MCF 10A (cell line): ENCODE measurements at regions not wholly inside any gene's neighbourhood (a gene's known extent, or its start where the extent isn't known, plus 50 kb on each side); places are given as distances from the start of the nearest gene placed in this dataset.

Source experiments
- BruUV-seq: library from RNA; stranded (reverse); fragments of 400-500 nt; replicated peaks from 2 replicates; lab custom pipeline; 2021; lab: Mats Ljungman, UMichigan
- CTCF ChIA-PET: fragments of 300-600 bp; sonication (Branson Sonifier 250); formaldehyde crosslinking; extraction: SDS; loops from one replicate; lab custom pipeline; 2021; ENCODE audit warnings: antibody characterized with exemption, inconsistent platforms; lab: Yijun Ruan, JAX
- POLR2A ChIA-PET: fragments of 300-600, 350-650 bp; sonication (Branson Sonifier 250); formaldehyde crosslinking; extraction: SDS; loops from one replicate; lab custom pipeline; 2020; ENCODE audit warnings: antibody characterized with exemption, inconsistent platforms; lab: Yijun Ruan, JAX
- DNase-seq: peaks from one replicate; pipeline ENCODE4 v3.0.0-alpha.2; 2018; ENCODE audit not compliant: unreplicated experiment
- H3K27ac Mint-ChIP-seq: one replicate; pipeline ENCODE4 v1.8.0; 2022; ENCODE audit warnings: mild to moderate bottlenecking, low read depth, mixed read lengths; ENCODE audit not compliant: unreplicated experiment
- H3K27me3 Mint-ChIP-seq: one replicate; pipeline ENCODE4 v1.8.0; 2022; ENCODE audit warnings: mixed read lengths; ENCODE audit not compliant: insufficient read depth, unreplicated experiment
- H3K36me3 Mint-ChIP-seq: one replicate; pipeline ENCODE4 v1.8.0; 2022; ENCODE audit warnings: mild to moderate bottlenecking, moderate library complexity, mixed read lengths; ENCODE audit not compliant: insufficient read depth, unreplicated experiment
- H3K4me1 Mint-ChIP-seq: one replicate; pipeline ENCODE4 v1.8.0; 2022; ENCODE audit warnings: mixed read lengths; ENCODE audit not compliant: insufficient read depth, unreplicated experiment
- H3K4me3 Mint-ChIP-seq: one replicate; pipeline ENCODE4 v1.8.0; 2022; ENCODE audit warnings: mild to moderate bottlenecking, moderate library complexity, mixed read lengths; ENCODE audit not compliant: unreplicated experiment
- H3K9me3 Mint-ChIP-seq: one replicate; pipeline ENCODE4 v1.8.0; 2022; ENCODE audit warnings: mixed read lengths; ENCODE audit not compliant: unreplicated experiment
- intact Hi-C: fragments of 100-400 bp; cut with micrococcal nuclease; formaldehyde crosslinking; loops from 2 replicates; pipeline ENCODE4 v1.14.1; 2022
- TF ChIP-seq, protein P1 (sequence below): fragments of 200-600 bp; IDR thresholded peaks from one replicate; pipeline ENCODE4 v1.8.0; 2022; ENCODE audit warnings: antibody characterized with exemption, mild to moderate bottlenecking; ENCODE audit not compliant: unreplicated experiment

DNA sequence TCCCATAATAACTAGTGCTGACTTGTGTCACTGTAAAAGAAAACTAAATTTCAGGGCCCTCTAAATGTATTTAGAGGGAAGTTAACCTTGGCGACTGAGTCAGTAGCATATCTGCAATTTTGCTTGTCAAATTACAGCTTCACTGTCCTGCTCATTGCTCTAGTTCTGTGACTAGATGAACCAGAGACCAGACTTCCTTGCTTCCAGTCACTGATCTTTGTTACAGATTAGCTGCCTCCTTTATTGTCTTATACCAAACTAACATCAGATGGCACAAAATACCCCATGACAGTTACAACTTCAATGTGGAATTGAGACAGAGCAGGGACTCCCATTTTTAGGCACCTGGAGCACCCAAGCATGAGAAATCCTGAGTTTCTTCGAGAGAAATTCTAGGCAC lies 79.9 kb upstream of the POM121L12 start:
- no peak for DNase-seq
- intact Hi-C loops, result no loop called here

DNA sequence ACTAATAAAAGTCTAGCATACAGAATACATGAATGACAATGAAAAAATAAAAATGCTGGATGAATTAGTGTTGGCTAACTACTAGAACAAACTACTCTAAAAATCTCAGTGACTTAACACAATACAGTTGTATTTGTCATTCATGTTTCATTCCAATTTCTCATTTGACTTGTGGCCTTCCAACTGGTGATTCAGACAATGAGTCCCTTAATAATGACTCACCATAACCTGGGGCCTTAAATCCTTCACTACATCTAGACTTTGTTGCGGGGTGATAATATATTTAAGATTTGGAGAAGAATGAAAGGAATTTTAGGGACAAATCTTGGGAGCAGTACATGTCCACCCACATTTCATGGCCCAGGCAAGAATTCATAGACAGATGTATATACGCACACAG lies 90.5 kb upstream of the POM121L12 start:
- Mint-ChIP-seq H3K36me3 (no peaks in the 10 kb centered on the region), H3K9me3 (peaks cover 9% of the 10 kb centered on the region), H3K27me3 (peaks cover 11% of the 10 kb centered on the region), H3K27ac (no peak overlapping the region), H3K4me3 (no peak overlapping the region), H3K4me1 (peaks cover 5% of the 10 kb centered on the region)
- CTCF ChIA-PET, result no interaction called here
- intact Hi-C loops, result no loop called here
- POLR2A ChIA-PET, result no interaction called here
- BruUV-seq, result no TSS peak
- DNase-seq, result no peak
- TF ChIP-seq, protein P1, sequence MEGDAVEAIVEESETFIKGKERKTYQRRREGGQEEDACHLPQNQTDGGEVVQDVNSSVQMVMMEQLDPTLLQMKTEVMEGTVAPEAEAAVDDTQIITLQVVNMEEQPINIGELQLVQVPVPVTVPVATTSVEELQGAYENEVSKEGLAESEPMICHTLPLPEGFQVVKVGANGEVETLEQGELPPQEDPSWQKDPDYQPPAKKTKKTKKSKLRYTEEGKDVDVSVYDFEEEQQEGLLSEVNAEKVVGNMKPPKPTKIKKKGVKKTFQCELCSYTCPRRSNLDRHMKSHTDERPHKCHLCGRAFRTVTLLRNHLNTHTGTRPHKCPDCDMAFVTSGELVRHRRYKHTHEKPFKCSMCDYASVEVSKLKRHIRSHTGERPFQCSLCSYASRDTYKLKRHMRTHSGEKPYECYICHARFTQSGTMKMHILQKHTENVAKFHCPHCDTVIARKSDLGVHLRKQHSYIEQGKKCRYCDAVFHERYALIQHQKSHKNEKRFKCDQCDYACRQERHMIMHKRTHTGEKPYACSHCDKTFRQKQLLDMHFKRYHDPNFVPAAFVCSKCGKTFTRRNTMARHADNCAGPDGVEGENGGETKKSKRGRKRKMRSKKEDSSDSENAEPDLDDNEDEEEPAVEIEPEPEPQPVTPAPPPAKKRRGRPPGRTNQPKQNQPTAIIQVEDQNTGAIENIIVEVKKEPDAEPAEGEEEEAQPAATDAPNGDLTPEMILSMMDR, result no peak

More for the DNA sequence above, 79.9 kb upstream of the POM121L12 start:
- no peak overlapping the region for H3K27ac Mint-ChIP-seq
- no peak overlapping the region for H3K4me3 Mint-ChIP-seq
- H3K4me1 Mint-ChIP-seq, result peaks cover 7% of the 10 kb centered on the region
- POLR2A ChIA-PET, result no interaction called here
- CTCF ChIA-PET, result no interaction called here
- no peaks in the 10 kb centered on the region for H3K36me3 Mint-ChIP-seq
- peaks cover 18% of the 10 kb centered on the region for H3K27me3 Mint-ChIP-seq
- no TSS peak for BruUV-seq
- no peaks in the 10 kb centered on the region for H3K9me3 Mint-ChIP-seq
- TF ChIP-seq, protein P1, result no peak

DNA sequence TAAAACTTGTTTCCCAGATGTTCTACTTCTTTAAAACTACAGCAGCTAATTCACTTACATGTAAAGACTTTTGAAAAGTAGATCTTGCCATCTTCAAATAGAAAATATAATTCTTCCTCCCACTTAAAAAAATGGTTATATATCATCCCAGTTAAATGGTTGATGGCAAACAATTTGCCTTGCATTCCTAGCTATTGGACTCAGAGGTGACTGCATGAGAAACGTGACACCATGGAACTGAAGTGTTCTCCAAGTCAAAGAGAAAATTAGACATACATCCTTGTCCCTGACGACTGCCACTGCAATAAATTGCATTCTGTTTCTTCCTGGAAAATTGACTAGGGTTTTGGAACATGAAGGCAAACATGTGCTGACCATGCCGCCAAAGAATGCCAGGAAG lies 95.0 kb upstream of the POM121L12 start:
- no peak for DNase-seq
- TF ChIP-seq, protein P1, result no peak
- Mint-ChIP-seq H3K4me3 (no peak overlapping the region), H3K4me1 (peaks cover 5% of the 10 kb centered on the region), H3K27ac (no peak overlapping the region), H3K27me3 (peaks cover 11% of the 10 kb centered on the region), H3K36me3 (peaks cover 6% of the 10 kb centered on the region), H3K9me3 (no peaks in the 10 kb centered on the region)
- POLR2A ChIA-PET, result no interaction called here
- CTCF ChIA-PET, result no interaction called here
- intact Hi-C loops, result no loop called here
- no TSS peak for BruUV-seq

DNA sequence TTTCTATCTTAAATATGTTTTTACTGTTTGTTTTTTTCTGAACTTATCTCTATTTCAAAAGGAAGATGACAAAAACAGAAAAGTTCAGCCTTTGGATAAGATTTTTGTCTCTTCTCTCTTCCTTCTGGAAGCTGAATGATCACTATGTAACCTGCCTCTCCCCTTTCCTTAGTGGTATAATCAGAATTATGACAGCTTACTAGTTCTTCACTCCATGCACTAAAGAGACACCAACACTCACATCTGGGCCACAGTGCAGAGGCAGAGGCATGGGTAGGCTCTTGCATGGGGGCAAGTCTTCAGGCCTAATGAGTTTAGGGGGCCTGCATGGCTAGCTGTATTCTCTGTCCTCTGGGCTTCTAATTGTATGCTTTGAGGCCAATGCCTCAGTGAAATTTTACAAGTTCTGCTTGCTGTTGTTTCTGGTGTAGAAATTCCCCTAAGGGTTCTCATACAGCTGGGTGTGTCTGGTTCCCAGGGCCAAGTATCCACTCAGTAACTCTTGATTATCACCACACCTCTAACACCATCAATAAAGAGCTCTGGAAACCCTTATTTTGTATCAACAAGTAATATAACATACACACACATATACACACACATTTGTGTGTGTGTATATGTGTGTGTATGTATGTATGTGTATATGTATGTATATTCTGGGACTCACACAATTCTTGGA lies 96.8 kb upstream of the POM121L12 start:
- ChIA-PET POLR2A (no interaction called here), CTCF (interaction anchor here (0.8 kb wide), 1 partner anchor 11 kb away, joined by 3 read pairs; no protein-coding TSS in a partner anchor)
- Mint-ChIP-seq H3K27ac (no peak overlapping the region), H3K27me3 (peaks cover 11% of the 10 kb centered on the region), H3K36me3 (peaks cover 6% of the 10 kb centered on the region), H3K9me3 (peaks cover 2% of the 10 kb centered on the region), H3K4me3 (no peak overlapping the region), H3K4me1 (peaks cover 5% of the 10 kb centered on the region)
- TF ChIP-seq, protein P1, result no peak
- no peak for DNase-seq
- BruUV-seq, result no TSS peak
- intact Hi-C loops, result no loop called here
